PFSK-1 (cell line): ENCODE measurements at regions not wholly inside any gene's neighbourhood (a gene's known extent, or its start where the extent isn't known, plus 50 kb on each side); places are given as distances from the start of the nearest gene placed in this dataset.

Experiments
- POLR2AphosphoS5 ChIP-seq: IDR thresholded peaks from 2 replicates; pipeline ENCODE4 v1.6.1; 2012; ENCODE audit warnings: low read depth, mild to moderate bottlenecking, control low read depth, low read length, moderate library complexity
- REST ChIP-seq, 2 experiments: IDR thresholded peaks; 2 replicates each; pipeline versions ENCODE4 v1.6.1 to v1.8.0; 2011 to 2012; ENCODE audit warnings: low read depth in 2 of 2, low read length in 2 of 2, control low read depth in 1 of 2, inconsistent platforms in 1 of 2, mild to moderate bottlenecking in 1 of 2, moderate library complexity in 1 of 2; ENCODE audit not compliant: insufficient read depth in 1 of 2

GRCh38 chr9:30775236-30775635 is 1609.2 kb upstream of the ACO1 start:
- TF ChIP-seq REST (IDR thresholded peaks at IDR 0.05; ENCODE audit: insufficient read depth in 1 of 2, low read depth in 2 of 2, low read length in 2 of 2) = no peak
- TF ChIP-seq POLR2AphosphoS5 = no peak
